A673 (cell line): ENCODE measurements at regions not wholly inside any gene's neighbourhood (a gene's known extent, or its start where the extent isn't known, plus 50 kb on each side); places are given as distances from the start of the nearest gene placed in this dataset.

Experiments used
- EZH2 ChIP-seq: fragments of 200-600 bp; sonication (generic); IDR thresholded peaks from 2 replicates; pipeline ENCODE4 v1.6.1; 2017; ENCODE audit warnings: borderline replicate concordance, low read depth, mild to moderate bottlenecking, mixed read lengths, antibody characterized with exemption, low read length; ENCODE audit not compliant: poor library complexity, severe bottlenecking
- TF ChIP-seq, protein P1 (sequence below): fragments of 300-800, 200-600 bp; sonication (generic); conservative IDR thresholded peaks from 2 replicates; pipeline ENCODE4 v1.5.1; 2017; ENCODE audit warnings: low read depth, mild to moderate bottlenecking, antibody characterized with exemption, low read length, moderate library complexity, mixed read lengths

DNA sequence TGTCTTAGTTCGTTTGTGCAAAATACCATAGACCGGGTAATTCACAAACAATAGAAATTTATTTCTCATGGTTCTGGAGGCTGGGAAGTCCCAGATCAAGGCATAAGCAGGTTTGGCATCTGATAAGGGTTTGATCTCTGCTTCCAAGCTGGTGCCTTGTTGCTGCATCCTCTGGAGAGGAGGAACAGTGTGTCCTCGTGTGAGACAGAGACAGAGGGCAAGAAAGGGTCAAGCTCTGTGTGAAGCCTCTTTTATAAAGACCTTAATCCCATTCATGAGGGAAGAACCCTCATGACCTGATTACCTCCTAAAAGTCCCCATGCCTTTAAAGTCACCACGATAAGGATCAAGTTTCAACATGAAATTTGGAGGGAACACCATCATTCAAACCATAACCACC lies 55.8 kb upstream of the TANC2 start:
- TF ChIP-seq, protein P1, sequence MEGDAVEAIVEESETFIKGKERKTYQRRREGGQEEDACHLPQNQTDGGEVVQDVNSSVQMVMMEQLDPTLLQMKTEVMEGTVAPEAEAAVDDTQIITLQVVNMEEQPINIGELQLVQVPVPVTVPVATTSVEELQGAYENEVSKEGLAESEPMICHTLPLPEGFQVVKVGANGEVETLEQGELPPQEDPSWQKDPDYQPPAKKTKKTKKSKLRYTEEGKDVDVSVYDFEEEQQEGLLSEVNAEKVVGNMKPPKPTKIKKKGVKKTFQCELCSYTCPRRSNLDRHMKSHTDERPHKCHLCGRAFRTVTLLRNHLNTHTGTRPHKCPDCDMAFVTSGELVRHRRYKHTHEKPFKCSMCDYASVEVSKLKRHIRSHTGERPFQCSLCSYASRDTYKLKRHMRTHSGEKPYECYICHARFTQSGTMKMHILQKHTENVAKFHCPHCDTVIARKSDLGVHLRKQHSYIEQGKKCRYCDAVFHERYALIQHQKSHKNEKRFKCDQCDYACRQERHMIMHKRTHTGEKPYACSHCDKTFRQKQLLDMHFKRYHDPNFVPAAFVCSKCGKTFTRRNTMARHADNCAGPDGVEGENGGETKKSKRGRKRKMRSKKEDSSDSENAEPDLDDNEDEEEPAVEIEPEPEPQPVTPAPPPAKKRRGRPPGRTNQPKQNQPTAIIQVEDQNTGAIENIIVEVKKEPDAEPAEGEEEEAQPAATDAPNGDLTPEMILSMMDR, result no peak
- no peak for TF ChIP-seq EZH2
